ENCODE measurements at regions not wholly inside any gene's neighbourhood (a gene's known extent, or its start where the extent isn't known, plus 50 kb on each side); places are given as distances from the start of the nearest gene placed in this dataset.

GRCh38 chr2:59998324-59998723, 555.1 kb downstream of the BCL11A start:
- intact Hi-C loops (cut with micrococcal nuclease): no loop called here

GRCh38 chr2:59997371-59997770, 556.1 kb downstream of the BCL11A start:
- intact Hi-C loops (cut with micrococcal nuclease): no loop called here

GRCh38 chr2:59996855-59997254, 556.6 kb downstream of the BCL11A start:
- intact Hi-C loops (cut with micrococcal nuclease): no loop called here

- intact Hi-C loops (cut with micrococcal nuclease): no loop called here
These were observed 559.7 kb downstream of the BCL11A start for GRCh38 chr2:59993726-59994125.

- intact Hi-C loops (cut with micrococcal nuclease): no loop called here
These were observed 565.1 kb downstream of the BCL11A start for GRCh38 chr2:59988341-59988740.

GRCh38 chr2:59986511-59986910, 566.9 kb downstream of the BCL11A start:
- intact Hi-C loops (cut with micrococcal nuclease): no loop called here

- intact Hi-C loops (cut with micrococcal nuclease): no loop called here
These were observed 567.5 kb downstream of the BCL11A start for GRCh38 chr2:59985923-59986322.

- intact Hi-C loops (cut with micrococcal nuclease): no loop called here
These were observed 579.2 kb downstream of the BCL11A start for GRCh38 chr2:59974051-59974766.

- intact Hi-C loops (cut with micrococcal nuclease): no loop called here
These were observed 584.3 kb downstream of the BCL11A start for GRCh38 chr2:59969161-59969560.

GRCh38 chr2:59968441-59968840, 585.0 kb downstream of the BCL11A start:
- intact Hi-C loops (cut with micrococcal nuclease): no loop called here

- intact Hi-C loops (cut with micrococcal nuclease): no loop called here
These were observed 585.8 kb downstream of the BCL11A start for GRCh38 chr2:59967691-59968090.

GRCh38 chr2:59963157-59963556, 590.3 kb downstream of the BCL11A start:
- intact Hi-C loops (cut with micrococcal nuclease): no loop called here

- intact Hi-C loops (cut with micrococcal nuclease): no loop called here
These were observed 591.7 kb downstream of the BCL11A start for GRCh38 chr2:59961746-59962145.

GRCh38 chr2:59959944-59960343, 593.5 kb downstream of the BCL11A start:
- intact Hi-C loops (cut with micrococcal nuclease): no loop called here

GRCh38 chr2:59957504-59957903, 596.0 kb downstream of the BCL11A start:
- intact Hi-C loops (cut with micrococcal nuclease): no loop called here

- intact Hi-C loops (cut with micrococcal nuclease): no loop called here
These were observed 596.5 kb downstream of the BCL11A start for GRCh38 chr2:59956981-59957380.

- intact Hi-C loops (cut with micrococcal nuclease): no loop called here
These were observed 605.4 kb downstream of the BCL11A start for GRCh38 chr2:59947917-59948541.

GRCh38 chr2:59947209-59947608, 606.2 kb downstream of the BCL11A start:
- intact Hi-C loops (cut with micrococcal nuclease): no loop called here

- intact Hi-C loops (cut with micrococcal nuclease): no loop called here
These were observed 614.2 kb downstream of the BCL11A start for GRCh38 chr2:59939236-59939635.

- intact Hi-C loops (cut with micrococcal nuclease): no loop called here
These were observed 615.3 kb downstream of the BCL11A start for GRCh38 chr2:59938181-59938580.

- intact Hi-C loops (cut with micrococcal nuclease): no loop called here
These were observed 617.4 kb downstream of the BCL11A start for GRCh38 chr2:59936048-59936447.

- intact Hi-C loops (cut with micrococcal nuclease): no loop called here
These were observed 618.4 kb downstream of the BCL11A start for GRCh38 chr2:59935005-59935404.

GRCh38 chr2:59933948-59934347, 619.5 kb downstream of the BCL11A start:
- intact Hi-C loops (cut with micrococcal nuclease): no loop called here

All from T-helper 1 cell treated with Interleukin-12 subunit alpha and Interleukin-12 subunit beta and Interleukin-4 antibody, amounts not matched to agents 30 ng/mL and 1 ng/mL, for 36 hours (primary cell).